H9 (cell line): ENCODE measurements at regions not wholly inside any gene's neighbourhood (a gene's known extent, or its start where the extent isn't known, plus 50 kb on each side); places are given as distances from the start of the nearest gene placed in this dataset.

Source experiments
- DNase-seq: peaks from one replicate; pipeline ENCODE4 v3.0.0-alpha.2; 2017
- H2AFZ ChIP-seq: one replicate; pipeline ENCODE4 v1.6.1; 2013; ENCODE audit warnings: mild to moderate bottlenecking, low read length, control low read depth, moderate library complexity
- H2AK5ac ChIP-seq: 2 replicates; pipeline ENCODE4 v1.6.1; 2013; ENCODE audit warnings: low read length, control low read depth, mixed read lengths; ENCODE audit not compliant: insufficient read length
- H2BK120ac ChIP-seq: one replicate; pipeline ENCODE4 v1.6.1; 2013; ENCODE audit warnings: low read depth, mild to moderate bottlenecking, low read length, control low read depth, inconsistent platforms; ENCODE audit not compliant: poor library complexity, severe bottlenecking
- H2BK12ac ChIP-seq: 2 replicates; pipeline ENCODE4 v1.6.1; 2013; ENCODE audit warnings: low read length, control low read depth, mixed read lengths, low read depth; ENCODE audit not compliant: insufficient read length
- H2BK15ac ChIP-seq: 2 replicates; pipeline ENCODE4 v1.6.1; 2013; ENCODE audit warnings: low read depth, low read length, control low read depth
- H2BK20ac ChIP-seq: one replicate; pipeline ENCODE4 v1.6.1; 2013; ENCODE audit warnings: low read depth, mild to moderate bottlenecking, low read length, control low read depth, inconsistent platforms; ENCODE audit not compliant: poor library complexity, severe bottlenecking
- H2BK5ac ChIP-seq: 2 replicates; pipeline ENCODE4 v1.6.1; 2013; ENCODE audit warnings: low read length, control low read depth, mixed read lengths; ENCODE audit not compliant: insufficient read length
- H3K14ac ChIP-seq: 2 replicates; pipeline ENCODE4 v1.6.1; 2013; ENCODE audit warnings: low read length, control low read depth; ENCODE audit not compliant: insufficient read depth
- H3K18ac ChIP-seq: 2 replicates; pipeline ENCODE4 v1.6.1; 2013; ENCODE audit warnings: low read depth, mild to moderate bottlenecking, mixed read lengths, low read length, control low read depth; ENCODE audit not compliant: insufficient read length
- H3K23ac ChIP-seq: 2 replicates; pipeline ENCODE4 v1.6.1; 2013; ENCODE audit warnings: low read length, control low read depth, mixed read lengths, low read depth; ENCODE audit not compliant: insufficient read length
- H3K23me2 ChIP-seq: 2 replicates; pipeline ENCODE4 v1.6.1; 2013; ENCODE audit warnings: low read depth, mild to moderate bottlenecking, mixed read lengths, low read length, control low read depth; ENCODE audit not compliant: insufficient read length, poor library complexity, severe bottlenecking
- H3K27ac ChIP-seq: 2 replicates; pipeline ENCODE4 v1.5.1; 2013; ENCODE audit warnings: low read length, control low read depth, mixed read lengths, low read depth; ENCODE audit not compliant: insufficient read length
- H3K27me3 ChIP-seq: 2 replicates; pipeline ENCODE4 v1.6.1; 2013; ENCODE audit warnings: low read length, control low read depth, inconsistent platforms; ENCODE audit not compliant: insufficient read depth
- H3K4ac ChIP-seq: 2 replicates; pipeline ENCODE4 v1.6.1; 2013; ENCODE audit warnings: low read depth, mild to moderate bottlenecking, control low read depth, inconsistent platforms, low read length, moderate library complexity
- H3K4me1 ChIP-seq: 2 replicates; pipeline ENCODE4 v1.6.1; 2013; ENCODE audit warnings: low read length, control low read depth, inconsistent platforms; ENCODE audit not compliant: insufficient read depth
- H3K4me2 ChIP-seq: 2 replicates; pipeline ENCODE4 v1.6.1; 2013; ENCODE audit warnings: low read length, control low read depth, mixed read lengths; ENCODE audit not compliant: insufficient read length, insufficient read depth
- H3K56ac ChIP-seq: 2 replicates; pipeline ENCODE4 v1.6.1; 2013; ENCODE audit warnings: low read depth, mild to moderate bottlenecking, mixed read lengths, low read length, control low read depth; ENCODE audit not compliant: insufficient read length
- H3K79me1 ChIP-seq: 2 replicates; pipeline ENCODE4 v1.6.1; 2013; ENCODE audit warnings: low read depth, mild to moderate bottlenecking, moderate library complexity, low read length, control low read depth, inconsistent platforms; ENCODE audit not compliant: insufficient read depth, poor library complexity, severe bottlenecking
- H3K79me2 ChIP-seq: 2 replicates; pipeline ENCODE4 v1.6.1; 2013; ENCODE audit warnings: low read length, control low read depth, inconsistent platforms; ENCODE audit not compliant: insufficient read depth
- H3K9ac ChIP-seq: 2 replicates; pipeline ENCODE4 v1.6.1; 2013; ENCODE audit warnings: low read length, control low read depth, mixed read lengths; ENCODE audit not compliant: insufficient read length; ENCODE audit errors: extremely low read depth
- H3K9me3 ChIP-seq: one replicate; pipeline ENCODE4 v1.6.1; 2013; ENCODE audit warnings: low read depth, low read length, inconsistent platforms; ENCODE audit not compliant: control insufficient read depth
- H3T11ph ChIP-seq: one replicate; pipeline ENCODE4 v1.6.1; 2013; ENCODE audit warnings: mild to moderate bottlenecking, low read length, control low read depth, inconsistent platforms
- H4K20me1 ChIP-seq: one replicate; pipeline ENCODE4 v1.6.1; 2013; ENCODE audit not compliant: control insufficient read depth, insufficient read length, insufficient read depth
- H4K5ac ChIP-seq: 2 replicates; pipeline ENCODE4 v1.6.1; 2013; ENCODE audit warnings: low read depth, mild to moderate bottlenecking, mixed read lengths, low read length, control low read depth; ENCODE audit not compliant: insufficient read length
- H4K8ac ChIP-seq: replicated peaks from 2 replicates; pipeline ENCODE4 v1.6.1; 2013; ENCODE audit warnings: low read length, control low read depth, mixed read lengths, low read depth; ENCODE audit not compliant: insufficient read length
- H4K91ac ChIP-seq: 2 replicates; pipeline ENCODE4 v1.6.1; 2013; ENCODE audit warnings: low read depth, mild to moderate bottlenecking, moderate library complexity, mixed read lengths, low read length, control low read depth; ENCODE audit not compliant: insufficient read length
- H3K27ac Mint-ChIP-seq, 3 experiments: 2 replicates in 2 of 3; 3 replicates in 1 of 3; pipeline ENCODE4 v1.8.0; 2020 to 2021; ENCODE audit warnings: mixed read lengths in 3 of 3, mild to moderate bottlenecking in 1 of 3, moderate library complexity in 1 of 3
- H3K27me3 Mint-ChIP-seq: 2 replicates; pipeline ENCODE4 v1.8.0; 2021; ENCODE audit warnings: low read depth, mild to moderate bottlenecking, moderate library complexity, mixed read lengths
- H3K36me3 Mint-ChIP-seq, 3 experiments: 2 replicates in 2 of 3; 3 replicates in 1 of 3; pipeline ENCODE4 v1.8.0; 2020 to 2021; ENCODE audit warnings: low read depth in 3 of 3, mixed read lengths in 3 of 3; ENCODE audit not compliant: insufficient read depth in 1 of 3
- H3K4me1 Mint-ChIP-seq, 2 experiments: 2 replicates each; pipeline ENCODE4 v1.8.0; 2020; ENCODE audit warnings: mixed read lengths in 2 of 2
- H3K4me3 Mint-ChIP-seq, 2 experiments: 2 replicates in 1 of 2; 3 replicates in 1 of 2; pipeline ENCODE4 v1.8.0; 2020 to 2021; ENCODE audit warnings: mild to moderate bottlenecking in 2 of 2, mixed read lengths in 2 of 2, moderate library complexity in 1 of 2
- H3K9me3 Mint-ChIP-seq, 2 experiments: 2 replicates in 1 of 2; 3 replicates in 1 of 2; pipeline ENCODE4 v1.8.0; 2020; ENCODE audit warnings: mild to moderate bottlenecking in 2 of 2, mixed read lengths in 2 of 2, moderate library complexity in 1 of 2
- CTCF ChIP-seq: fragments of 200-600 bp; sonication (generic); conservative IDR thresholded peaks from 3 replicates; pipeline ENCODE4 v1.8.0; 2021; ENCODE audit warnings: antibody characterized with exemption, mild to moderate bottlenecking
- WGBS: extraction: QIAGEN DNeasy Blood & Tissue Kit; methylation state at CpG from one replicate; pipeline ENCODE4 v1.1.7; 2013; ENCODE audit warnings: missing lambda C conversion rate, low lambda C conversion rate, mixed read lengths; ENCODE audit not compliant: insufficient read length; ENCODE audit errors: extremely low coverage; 5-methylcytosine and 5-hydroxymethylcytosine counted together

GRCh38 chr20:40522405-40522804 is 166.6 kb downstream of the MAFB start:
- Mint-ChIP-seq H3K9me3 (peaks cover 0 to 5% of the 10 kb centered on the region in 2 experiments; a peak in 2 of 5 replicates), H3K4me3 (no peak overlapping the region), H3K27ac (no peak overlapping the region), H3K36me3 (no peaks in the 10 kb centered on the region; a peak in 2 of 7 replicates), H3K4me1 (no peaks in the 10 kb centered on the region), H3K27me3 (peaks cover 2% of the 10 kb centered on the region)
- no peak overlapping the region for H3K18ac ChIP-seq
- no peak overlapping the region for H4K91ac ChIP-seq
- H3K23me2 ChIP-seq = no peaks in the 10 kb centered on the region
- DNase-seq = no peak
- H4K5ac ChIP-seq = no peak overlapping the region
- H2AFZ ChIP-seq = no peak overlapping the region
- H3K4me2 ChIP-seq = no peak overlapping the region
- H3K56ac ChIP-seq = no peak overlapping the region
- H3K9me3 ChIP-seq = no peaks in the 10 kb centered on the region
- H3K79me2 ChIP-seq = no peaks in the 10 kb centered on the region
- H3K4me1 ChIP-seq = no peaks in the 10 kb centered on the region
- H2BK12ac ChIP-seq = no peak overlapping the region
- no CpG with 5 or more reads among the region's 1 CpG for WGBS
- H4K8ac ChIP-seq = no peak overlapping the region
- no peak overlapping the region for H2BK20ac ChIP-seq
- no peak overlapping the region for H2AK5ac ChIP-seq
- no peak overlapping the region for H2BK5ac ChIP-seq
- H3K9ac ChIP-seq = no peak overlapping the region
- no peaks in the 10 kb centered on the region for H3K79me1 ChIP-seq
- H3K14ac ChIP-seq = no peak overlapping the region
- no peaks in the 10 kb centered on the region for H3K27me3 ChIP-seq
- no peak overlapping the region for H3T11ph ChIP-seq
- H4K20me1 ChIP-seq = no peaks in the 10 kb centered on the region
- TF ChIP-seq CTCF = no peak
- H3K27ac ChIP-seq = no peak overlapping the region
- no peak overlapping the region for H2BK15ac ChIP-seq
- H2BK120ac ChIP-seq = no peak overlapping the region
- no peak overlapping the region for H3K23ac ChIP-seq
- H3K4ac ChIP-seq = no peak overlapping the region
